Omental fat pad (tissue), 3 donors: ENCODE measurements at regions not wholly inside any gene's neighbourhood (a gene's known extent, or its start where the extent isn't known, plus 50 kb on each side); places are given as distances from the start of the nearest gene placed in this dataset.

Experiments
- ATAC-seq: fragments of 150-250 bp; one replicate; pipeline ENCODE4 v1.9.1; 2016; ENCODE audit warnings: mild to moderate bottlenecking, moderate library complexity; ENCODE audit not compliant: low FRiP score
- DNase-seq: peaks from one replicate; pipeline ENCODE4 v3.0.0-alpha.2; 2019; ENCODE audit warnings: low spot score
- TF ChIP-seq, protein P1 (sequence below), 3 donors: fragments of 450-650 bp; IDR thresholded peaks; one replicate each; pipeline ENCODE4 v1.5.1; 2016 to 2017; ENCODE audit warnings: antibody characterized with exemption in 3 of 3, mild to moderate bottlenecking in 3 of 3, moderate library complexity in 2 of 3

DNA sequence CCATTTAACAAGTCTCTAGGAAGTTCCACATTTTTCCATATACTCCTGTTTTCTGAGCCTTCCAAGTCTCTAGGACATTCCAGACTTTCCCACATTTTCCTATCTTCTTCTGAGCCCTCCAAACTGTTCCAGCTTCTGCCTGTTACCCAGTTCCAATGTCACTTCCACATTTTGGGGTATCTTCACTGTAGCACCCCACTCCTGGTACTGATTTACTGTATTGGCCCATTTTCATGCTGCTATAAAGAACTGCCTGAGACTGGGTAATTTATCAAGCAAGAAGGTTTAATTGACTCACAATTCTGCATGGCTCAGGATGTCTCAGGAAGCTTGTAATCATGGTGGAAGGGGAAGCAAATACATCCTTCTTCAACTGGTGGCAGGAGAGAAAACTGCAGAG is 285.0 kb downstream of the LRRIQ3 start:
- ATAC-seq = no peak
- TF ChIP-seq, protein P1, sequence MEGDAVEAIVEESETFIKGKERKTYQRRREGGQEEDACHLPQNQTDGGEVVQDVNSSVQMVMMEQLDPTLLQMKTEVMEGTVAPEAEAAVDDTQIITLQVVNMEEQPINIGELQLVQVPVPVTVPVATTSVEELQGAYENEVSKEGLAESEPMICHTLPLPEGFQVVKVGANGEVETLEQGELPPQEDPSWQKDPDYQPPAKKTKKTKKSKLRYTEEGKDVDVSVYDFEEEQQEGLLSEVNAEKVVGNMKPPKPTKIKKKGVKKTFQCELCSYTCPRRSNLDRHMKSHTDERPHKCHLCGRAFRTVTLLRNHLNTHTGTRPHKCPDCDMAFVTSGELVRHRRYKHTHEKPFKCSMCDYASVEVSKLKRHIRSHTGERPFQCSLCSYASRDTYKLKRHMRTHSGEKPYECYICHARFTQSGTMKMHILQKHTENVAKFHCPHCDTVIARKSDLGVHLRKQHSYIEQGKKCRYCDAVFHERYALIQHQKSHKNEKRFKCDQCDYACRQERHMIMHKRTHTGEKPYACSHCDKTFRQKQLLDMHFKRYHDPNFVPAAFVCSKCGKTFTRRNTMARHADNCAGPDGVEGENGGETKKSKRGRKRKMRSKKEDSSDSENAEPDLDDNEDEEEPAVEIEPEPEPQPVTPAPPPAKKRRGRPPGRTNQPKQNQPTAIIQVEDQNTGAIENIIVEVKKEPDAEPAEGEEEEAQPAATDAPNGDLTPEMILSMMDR (IDR thresholded peaks at IDR 0.05) = no peak
- DNase-seq = no peak

DNA sequence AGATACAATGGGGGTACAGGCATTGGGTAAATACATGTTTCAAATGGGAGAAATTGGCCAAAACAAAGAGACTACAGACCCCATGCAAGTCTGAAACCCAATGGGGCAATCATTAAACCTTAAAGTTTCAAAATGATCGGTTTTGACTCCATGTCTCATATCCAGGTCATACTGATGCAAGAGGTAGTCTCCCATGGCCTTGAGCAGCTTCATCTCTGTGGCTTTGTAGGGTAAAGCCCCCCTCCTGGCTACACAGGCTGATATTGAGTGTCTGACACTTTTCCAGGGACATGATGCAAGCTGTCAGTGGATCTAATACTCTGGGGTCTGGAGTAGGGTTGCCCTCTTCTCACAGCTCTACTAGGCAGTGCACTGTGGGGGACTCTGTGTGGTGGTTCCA is 286.1 kb downstream of the LRRIQ3 start:
- DNase-seq (no peak), ATAC-seq (no peak)
- TF ChIP-seq, protein P1 (IDR thresholded peaks at IDR 0.05) = no peak

DNA sequence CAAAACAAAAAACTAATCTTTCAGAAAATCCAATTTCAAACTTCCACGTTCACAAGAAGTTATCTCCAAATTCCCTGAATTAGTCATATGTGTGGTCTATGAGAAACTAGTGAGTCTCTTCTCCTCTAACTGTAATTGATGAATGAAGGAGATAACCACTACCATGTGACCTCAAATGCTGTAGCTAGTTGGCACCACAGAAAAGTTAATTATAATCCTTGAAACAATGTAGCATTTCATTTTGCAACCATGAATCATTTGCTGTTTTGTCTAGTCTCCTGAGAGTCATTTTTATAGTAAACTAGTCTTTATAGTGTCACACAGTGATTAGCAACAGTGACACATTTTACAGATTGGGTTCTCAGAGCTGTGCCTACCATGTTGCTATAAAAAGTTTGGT is 287.5 kb downstream of the LRRIQ3 start:
- TF ChIP-seq, protein P1 (IDR thresholded peaks at IDR 0.05) = no peak
- ATAC-seq (no peak), DNase-seq (no peak)

DNA sequence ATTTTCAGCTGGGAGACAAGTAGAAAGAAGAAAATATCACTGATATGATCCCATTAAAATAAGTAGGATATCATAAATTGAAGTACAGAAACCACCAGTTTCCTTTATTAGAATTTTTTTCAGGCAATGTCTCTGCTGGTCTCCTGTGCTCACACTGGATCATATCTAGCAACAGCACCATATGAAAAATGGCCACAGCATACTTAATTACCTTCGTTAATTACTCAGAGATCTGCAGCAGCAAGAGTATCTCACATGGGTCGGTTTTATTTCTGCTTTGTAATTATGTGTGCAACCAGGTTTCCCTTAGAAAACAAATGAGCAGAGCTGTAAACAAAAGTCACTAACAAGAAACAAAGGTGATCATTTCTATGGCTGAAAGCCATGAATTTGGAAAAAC is 287.9 kb downstream of the LRRIQ3 start:
- TF ChIP-seq, protein P1 (IDR thresholded peaks at IDR 0.05) = no peak
- DNase-seq (no peak), ATAC-seq (no peak)

DNA sequence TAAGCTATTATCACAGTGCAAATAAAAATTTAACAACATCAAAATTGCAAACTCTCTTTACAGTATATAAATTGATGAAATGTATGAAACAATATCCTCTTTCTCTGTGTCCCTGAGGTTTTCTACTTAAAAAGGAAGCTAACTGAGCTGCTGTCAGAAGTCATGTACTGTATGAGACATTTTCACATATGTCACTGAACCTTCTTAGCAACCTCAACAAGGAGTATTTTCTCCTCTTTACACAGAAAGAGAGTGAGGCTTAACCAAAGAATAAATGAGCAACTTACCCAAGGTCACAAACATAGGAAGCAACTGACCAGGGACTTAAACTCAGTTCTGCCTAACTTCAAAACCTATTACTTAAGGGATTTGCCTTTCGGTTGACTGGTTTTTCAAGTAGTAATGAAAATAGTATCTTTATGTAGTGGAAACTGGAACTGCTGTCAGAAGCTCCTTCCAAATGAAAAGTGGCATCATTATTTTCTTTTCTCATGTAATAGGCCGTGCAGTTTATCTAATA is 288.9 kb downstream of the LRRIQ3 start:
- ATAC-seq (no peak), DNase-seq (no peak)
- TF ChIP-seq, protein P1 (IDR thresholded peaks at IDR 0.05) = no peak

DNA sequence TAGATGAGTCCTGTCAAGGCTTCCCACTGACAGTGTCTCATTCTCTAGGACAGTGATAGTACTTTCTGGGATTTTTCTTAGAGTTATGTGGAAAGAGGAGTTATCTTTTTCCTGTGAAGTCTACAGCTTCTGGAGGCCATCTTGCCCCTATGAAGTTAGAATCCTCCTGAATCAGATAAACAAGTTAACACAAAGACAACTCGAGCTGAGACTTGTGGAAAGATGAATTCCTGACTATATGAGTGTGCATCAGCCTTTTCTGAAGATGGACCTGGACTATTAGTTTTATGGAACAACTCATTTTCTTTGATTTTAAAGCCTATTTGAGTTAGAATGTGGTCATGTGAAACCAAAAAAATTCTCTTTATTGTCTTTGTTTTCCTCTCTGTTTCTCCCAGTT is 290.9 kb downstream of the LRRIQ3 start:
- TF ChIP-seq, protein P1 (IDR thresholded peaks at IDR 0.05) = no peak
- DNase-seq (no peak), ATAC-seq (no peak)

DNA sequence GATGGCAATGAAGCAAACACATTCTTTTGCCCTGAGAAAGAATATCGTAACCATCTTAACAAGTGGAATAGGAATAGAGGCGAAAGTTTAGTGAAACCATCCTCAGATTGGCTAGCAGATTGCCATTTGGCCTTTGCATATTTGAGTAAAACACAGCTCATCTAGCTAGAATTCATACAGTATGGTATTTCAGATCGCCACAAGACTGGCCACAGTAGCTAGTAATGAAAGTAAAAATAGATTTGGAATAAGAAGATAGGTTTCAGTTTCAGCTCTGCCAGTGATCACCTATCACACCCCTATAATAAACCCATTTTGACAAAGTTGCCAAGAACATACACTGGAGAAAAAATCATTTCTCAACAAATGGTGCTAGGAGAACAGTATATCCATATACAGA is 294.9 kb downstream of the LRRIQ3 start:
- ATAC-seq = no peak
- DNase-seq = no peak
- TF ChIP-seq, protein P1 (IDR thresholded peaks at IDR 0.05) = no peak
